Mammary epithelial cell (primary cell): ENCODE measurements at regions not wholly inside any gene's neighbourhood (a gene's known extent, or its start where the extent isn't known, plus 50 kb on each side); places are given as distances from the start of the nearest gene placed in this dataset.

Experiments
- CTCF ChIP-seq, 2 donors: IDR thresholded peaks in 1 of 2; conservative IDR thresholded peaks in 1 of 2; 2 replicates each; pipeline ENCODE4 v1.5.1; 2011 to 2012; ENCODE audit warnings: inconsistent platforms in 2 of 2, low read length in 2 of 2, mild to moderate bottlenecking in 2 of 2, control low read depth in 1 of 2, low read depth in 1 of 2; ENCODE audit not compliant: insufficient read depth in 1 of 2; ENCODE audit errors: extremely low read depth in 1 of 2
- EZH2 ChIP-seq: IDR thresholded peaks from 2 replicates; pipeline ENCODE4 v1.6.1; 2012; ENCODE audit warnings: low read length, inconsistent platforms, borderline replicate concordance

- TF ChIP-seq EZH2 (no peak), CTCF (conservative IDR thresholded peaks at IDR 0.05 in 1 of 2, IDR thresholded peaks at IDR 0.05 in 1 of 2; ENCODE audit: extremely low read depth in 1 of 2, insufficient read depth in 1 of 2, low read depth in 1 of 2, low read length in 2 of 2) (no peak)
Measured at GRCh38 chr9:106677830-106678229, 185.1 kb upstream of the ZNF462 start.
